ENCODE measurements at regions not wholly inside any gene's neighbourhood (a gene's known extent, or its start where the extent isn't known, plus 50 kb on each side); places are given as distances from the start of the nearest gene placed in this dataset.

GRCh38 chr7:79593866-79594301, 140.4 kb upstream of the MAGI2 start:
- no peak for DNase-seq (ENCODE audit: low read depth in 4 of 4, low spot score in 3 of 4)

DNA sequence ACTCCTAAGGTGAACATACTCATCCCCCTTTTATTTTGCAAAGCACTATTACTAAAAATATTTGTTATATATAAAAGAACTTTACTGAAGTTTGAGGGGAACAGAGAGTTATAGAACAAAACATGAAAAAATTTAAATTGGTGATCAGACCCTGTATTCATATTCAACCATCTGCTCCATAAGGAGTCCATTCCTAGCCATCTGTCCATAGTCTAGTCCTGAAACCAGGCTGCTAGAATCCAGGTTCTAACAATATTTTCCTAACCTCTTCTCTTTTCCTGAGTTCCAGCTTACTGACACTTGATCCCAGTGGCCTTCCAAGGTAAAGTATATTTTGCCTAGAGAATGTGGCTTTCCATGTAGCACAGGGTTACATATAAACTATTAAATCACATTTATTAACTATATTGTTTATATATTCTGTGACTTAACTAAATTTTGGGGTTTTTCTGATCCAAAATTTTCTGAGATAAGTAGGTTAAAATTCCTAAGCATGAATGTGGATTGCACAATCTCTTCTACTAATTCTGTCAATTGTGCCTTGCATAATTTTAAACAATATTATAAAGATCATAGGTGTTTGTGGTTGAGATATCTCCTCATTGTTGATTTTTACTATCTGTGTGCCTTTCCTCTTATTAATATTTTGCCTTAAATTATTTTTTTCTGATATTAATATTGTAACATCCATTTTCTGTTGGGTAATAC, 137.6 kb upstream of the MAGI2 start:
- no peak for DNase-seq (ENCODE audit: low read depth in 4 of 4, low spot score in 3 of 4)

DNA sequence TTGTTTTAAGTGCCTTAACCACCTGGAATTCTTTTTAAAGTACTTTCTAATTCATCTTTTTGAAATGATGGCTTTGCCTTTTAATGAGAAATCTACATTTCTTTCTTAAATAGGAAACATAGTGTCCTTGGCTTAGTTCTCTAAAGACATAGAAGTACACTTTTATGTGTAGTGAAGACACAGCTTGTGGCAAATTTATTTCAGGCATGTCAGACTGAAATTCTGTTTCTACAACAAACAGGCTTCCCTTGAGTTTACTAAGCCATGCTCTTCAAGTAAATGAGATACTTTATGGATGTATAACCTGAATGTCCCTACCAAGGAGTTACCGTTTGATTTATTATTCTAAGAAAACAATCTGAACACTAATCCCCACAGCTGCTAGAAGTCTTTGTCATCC, 136.9 kb upstream of the MAGI2 start:
- DNase-seq (ENCODE audit: low read depth in 4 of 4, low spot score in 3 of 4) = no peak

DNA sequence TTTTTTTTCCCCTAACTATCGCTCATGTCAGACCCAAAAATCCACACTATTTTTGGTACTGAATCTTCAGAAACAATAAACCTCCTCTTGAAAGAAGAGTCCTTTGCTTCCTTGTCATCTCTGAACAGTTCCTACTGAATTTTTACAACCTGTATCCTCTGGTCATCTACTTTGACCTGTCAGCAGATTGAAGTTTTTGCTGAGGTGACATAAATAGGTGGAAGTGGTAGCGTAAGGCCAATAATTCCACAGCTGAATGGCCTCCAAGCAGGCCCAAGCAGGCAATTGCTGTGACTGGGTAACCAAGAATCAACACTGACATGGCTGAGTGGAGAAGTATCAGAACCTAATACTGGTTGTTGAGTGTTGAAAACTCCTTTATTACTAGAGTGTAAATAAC, 117.4 kb upstream of the MAGI2 start:
- no peak for DNase-seq (ENCODE audit: low read depth in 4 of 4, low spot score in 3 of 4)

GRCh38 chr7:79563821-79564522, 110.5 kb upstream of the MAGI2 start:
- no peak for DNase-seq (ENCODE audit: low read depth in 4 of 4, low spot score in 3 of 4)

GRCh38 chr7:79555571-79555970, 102.1 kb upstream of the MAGI2 start:
- DNase-seq (ENCODE audit: low read depth in 4 of 4, low spot score in 3 of 4) = no peak

DNA sequence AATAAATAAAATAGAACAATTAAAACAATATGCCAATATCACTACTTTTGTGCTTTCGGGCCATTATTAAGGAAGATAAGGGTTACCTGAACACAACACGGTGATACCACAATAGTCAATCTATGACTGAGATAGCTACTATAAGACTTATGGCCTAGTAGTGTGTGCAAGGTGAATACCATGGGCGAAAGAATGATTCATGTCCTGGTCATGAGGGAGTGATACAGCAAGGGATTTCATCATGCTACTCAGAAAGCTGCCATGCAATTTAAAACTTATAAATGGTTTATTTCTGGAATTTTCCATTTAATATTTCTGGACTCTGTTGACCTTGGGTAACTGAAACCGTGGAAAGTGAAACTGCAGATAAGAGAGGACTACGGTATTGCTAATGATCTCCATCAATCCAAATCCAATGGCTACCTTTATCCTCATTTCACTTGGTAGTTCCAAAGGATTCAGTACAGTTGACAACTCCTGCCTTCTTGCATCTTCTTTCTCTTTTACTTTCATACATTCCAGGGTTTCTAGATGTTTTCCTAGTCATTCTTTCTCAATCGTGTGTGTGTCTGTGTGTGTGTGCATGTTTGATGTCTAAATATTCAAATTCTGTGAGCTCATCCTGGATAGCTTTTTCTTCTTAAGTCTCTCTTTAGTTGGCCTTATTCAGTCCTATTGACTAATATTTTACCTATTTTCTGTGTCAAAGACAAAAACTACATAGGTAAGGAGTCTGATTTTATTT, 100.5 kb upstream of the MAGI2 start:
- no peak for DNase-seq (ENCODE audit: low read depth in 4 of 4, low spot score in 3 of 4)

- no peak for DNase-seq (ENCODE audit: low read depth in 4 of 4, low spot score in 3 of 4)
These were observed 99.0 kb upstream of the MAGI2 start for GRCh38 chr7:79552463-79552862.

DNA sequence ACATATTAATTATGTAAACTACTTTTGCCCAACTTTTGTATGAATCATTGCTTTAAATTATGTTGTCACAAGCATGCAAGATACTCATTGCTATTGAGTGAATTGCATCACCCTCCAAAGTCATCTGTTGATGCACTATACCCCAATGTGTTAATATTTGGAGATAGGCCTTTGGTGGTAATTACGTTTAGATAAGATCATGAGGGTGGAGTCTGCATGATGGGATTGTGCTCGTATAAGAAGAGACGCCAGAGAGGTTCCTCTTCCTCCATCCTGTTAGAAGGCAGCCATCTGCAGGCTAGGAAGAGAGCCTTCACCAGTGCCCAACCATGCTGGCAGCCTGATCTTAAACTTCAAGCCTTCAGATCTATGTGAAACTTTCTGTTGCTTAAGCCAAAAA, 95.3 kb upstream of the MAGI2 start:
- no peak for DNase-seq (ENCODE audit: low read depth in 4 of 4, low spot score in 3 of 4)

DNA sequence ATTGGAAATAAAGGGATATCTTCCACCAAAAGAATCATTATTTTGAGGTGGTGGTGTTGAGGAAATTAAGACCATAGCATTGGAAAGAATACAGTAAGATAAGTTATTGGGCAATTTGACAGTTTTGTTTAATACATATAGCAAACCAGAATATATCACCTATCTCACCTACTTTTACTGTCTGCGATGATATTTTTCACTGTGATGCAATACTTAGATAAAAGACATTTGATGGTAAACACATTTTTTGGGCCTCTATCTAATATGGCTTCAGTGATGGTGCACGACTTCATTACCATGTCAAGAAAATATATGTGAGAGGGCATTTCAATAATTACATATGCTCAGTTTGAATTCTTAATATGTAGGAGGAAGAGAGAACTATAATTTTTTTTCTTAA, 93.7 kb upstream of the MAGI2 start:
- no peak for DNase-seq (ENCODE audit: low read depth in 4 of 4, low spot score in 3 of 4)

DNA sequence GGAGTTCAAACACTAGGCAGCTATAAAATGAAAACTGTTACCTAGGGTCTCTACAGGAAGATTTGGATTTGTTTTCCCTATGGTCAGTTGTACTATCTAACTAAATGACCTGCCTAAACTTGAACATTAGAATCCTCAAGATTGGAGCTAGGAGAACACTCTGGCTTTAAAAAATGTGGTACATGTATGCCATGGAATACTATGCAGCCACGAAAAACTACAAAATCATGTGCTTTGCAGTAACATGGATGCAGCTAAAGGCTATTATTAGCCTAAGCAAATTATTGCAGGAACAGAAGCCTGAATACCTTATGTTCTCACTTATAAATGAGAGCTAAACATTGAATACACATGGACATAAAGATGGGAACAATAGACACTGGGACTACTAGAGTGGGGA, 87.1 kb upstream of the MAGI2 start:
- no peak for DNase-seq (ENCODE audit: low read depth in 4 of 4, low spot score in 3 of 4)

GRCh38 chr7:79534128-79534527, 80.7 kb upstream of the MAGI2 start:
- DNase-seq (ENCODE audit: low read depth in 4 of 4, low spot score in 3 of 4) = no peak

GRCh38 chr7:79531905-79532664, 78.6 kb upstream of the MAGI2 start:
- no peak for DNase-seq (ENCODE audit: low read depth in 4 of 4, low spot score in 3 of 4)

- no peak for DNase-seq (ENCODE audit: low read depth in 4 of 4, low spot score in 3 of 4)
These were observed 77.6 kb upstream of the MAGI2 start for GRCh38 chr7:79531116-79531515.

- DNase-seq (ENCODE audit: low read depth in 4 of 4, low spot score in 3 of 4) = no peak
These were observed 76.4 kb upstream of the MAGI2 start for GRCh38 chr7:79529881-79530235.

- no peak for DNase-seq (ENCODE audit: low read depth in 4 of 4, low spot score in 3 of 4)
These were observed 75.9 kb upstream of the MAGI2 start for GRCh38 chr7:79529214-79529880.

DNA sequence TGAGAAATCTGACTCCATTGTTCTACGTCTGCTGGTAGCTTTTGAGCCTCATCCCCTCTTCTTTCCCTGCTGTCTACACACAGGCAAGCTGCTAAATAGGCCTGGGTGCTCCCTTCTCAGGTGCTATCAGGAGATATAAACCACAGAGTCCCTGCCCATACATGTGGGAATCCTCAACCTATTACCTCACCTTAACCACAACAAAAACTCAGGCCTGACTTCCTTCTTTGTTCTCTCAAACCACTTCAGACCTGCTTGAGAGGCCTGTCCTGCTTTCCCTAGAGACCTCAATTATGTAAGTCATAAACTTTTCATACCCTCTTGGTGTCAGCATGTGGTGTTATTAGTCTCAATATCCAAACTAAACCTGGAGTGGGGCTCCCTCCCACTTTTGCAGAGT, 75.0 kb upstream of the MAGI2 start:
- DNase-seq (ENCODE audit: low read depth in 4 of 4, low spot score in 3 of 4) = no peak

DNA sequence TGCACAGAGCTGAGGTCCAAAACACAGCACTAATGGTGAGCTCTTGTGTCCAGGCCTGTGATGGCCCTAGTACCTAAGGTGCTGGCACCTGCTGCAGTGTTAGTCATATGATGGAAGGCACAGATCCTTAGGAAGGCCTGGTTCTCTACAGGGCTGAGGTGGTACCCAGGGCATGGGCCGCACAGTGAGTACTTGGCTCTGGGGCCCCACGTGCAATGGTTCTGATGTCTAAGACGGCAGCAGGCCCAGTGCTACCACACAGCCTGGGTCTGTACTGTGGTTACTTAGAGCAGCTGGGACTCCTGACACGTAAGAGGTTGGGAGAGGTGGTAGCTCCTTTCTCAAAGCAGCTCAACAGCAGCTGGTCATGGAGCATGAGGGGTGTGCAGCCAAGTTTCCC, 70.6 kb upstream of the MAGI2 start:
- no peak for DNase-seq (ENCODE audit: low read depth in 4 of 4, low spot score in 3 of 4)

GRCh38 chr7:79523436-79523835, 70.0 kb upstream of the MAGI2 start:
- DNase-seq (ENCODE audit: low read depth in 4 of 4, low spot score in 3 of 4) = no peak

GRCh38 chr7:79520543-79520942, 67.1 kb upstream of the MAGI2 start:
- DNase-seq (ENCODE audit: low read depth in 4 of 4, low spot score in 3 of 4) = no peak

DNA sequence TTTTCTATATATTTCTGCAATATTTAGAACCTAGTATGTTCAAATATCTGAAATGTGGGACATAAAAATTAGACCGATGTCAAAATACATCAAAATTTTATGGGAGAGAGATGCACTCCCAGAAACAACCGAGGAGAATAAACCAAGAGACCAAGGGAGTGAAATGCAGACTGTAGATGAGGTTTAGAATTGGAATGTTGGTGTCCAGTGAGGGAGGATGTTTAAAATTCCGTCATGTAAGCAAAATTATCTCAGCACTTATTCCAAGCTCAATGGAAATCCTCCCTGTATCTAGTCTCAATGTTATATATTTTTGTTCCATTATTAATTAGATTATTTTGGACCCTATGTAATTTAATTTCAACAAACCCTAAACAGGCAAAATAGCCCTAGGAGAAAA, 61.9 kb upstream of the MAGI2 start:
- no peak for DNase-seq (ENCODE audit: low read depth in 4 of 4, low spot score in 3 of 4)
